ENCODE measurements at regions not wholly inside any gene's neighbourhood (a gene's known extent, or its start where the extent isn't known, plus 50 kb on each side); places are given as distances from the start of the nearest gene placed in this dataset.

- peaks cover 0 to 2% (median 0%) of the 10 kb centered on the region in 4 donors for H3K27me3 ChIP-seq (ENCODE audit: control insufficient read depth in 4 of 4, insufficient read depth in 4 of 4, low read length in 3 of 4)
- 74% methylated on average over 22 of the region's 22 CpGs for WGBS
- no peak for TF ChIP-seq NR2F2 (IDR thresholded peaks at IDR 0.05)
- no peak for TF ChIP-seq RXRA (IDR thresholded peaks at IDR 0.05)
- TF ChIP-seq YY1 (IDR thresholded peaks at IDR 0.05) = no peak
- no peak for TF ChIP-seq REST (IDR thresholded peaks at IDR 0.05)
- TF ChIP-seq MAX (IDR thresholded peaks at IDR 0.05) = no peak
- no peak for TF ChIP-seq EGR1 (IDR thresholded peaks at IDR 0.05; ENCODE audit: low read depth in 2 of 2)
- TF ChIP-seq FOXA2 (IDR thresholded peaks at IDR 0.05) = no peak
- no peak for TF ChIP-seq ATF3 (IDR thresholded peaks at IDR 0.05)
- TF ChIP-seq SP1 (IDR thresholded peaks at IDR 0.05) = no peak
- no peak for TF ChIP-seq HNF4G (IDR thresholded peaks at IDR 0.05)
- H3K4me3 ChIP-seq (ENCODE audit: low read depth in 1 of 3, low read length in 3 of 3) = no peak overlapping the region
- H3K9me3 ChIP-seq (ENCODE audit: control insufficient read depth in 4 of 4, low read length in 3 of 4) = no peaks in the 10 kb centered on the region
- no peaks in the 10 kb centered on the region for H3K36me3 ChIP-seq (ENCODE audit: control insufficient read depth in 4 of 4, insufficient read depth in 3 of 4, low read depth in 1 of 4, low read length in 3 of 4)
- peak; percentile 26 for DNase-seq (ENCODE audit: low spot score)
- no peaks in the 10 kb centered on the region for H3K4me1 ChIP-seq (ENCODE audit: control insufficient read depth in 4 of 4, insufficient read depth in 4 of 4, low read length in 3 of 4)
- no peak overlapping the region for H3K27ac ChIP-seq (ENCODE audit: low read depth in 1 of 2, low read length in 2 of 2)
- H3K9ac ChIP-seq (ENCODE audit: low read depth in 1 of 2, low read length in 2 of 2) = no peak overlapping the region
Observed at GRCh38 chr17:77596491-77597417, 361.7 kb upstream of the TNRC6C start.

- WGBS = 81% methylated on average over 19 of the region's 19 CpGs
- no peaks in the 10 kb centered on the region for H3K9me3 ChIP-seq (ENCODE audit: control insufficient read depth in 4 of 4, low read length in 3 of 4)
- H3K4me1 ChIP-seq (ENCODE audit: control insufficient read depth in 4 of 4, insufficient read depth in 4 of 4, low read length in 3 of 4) = no peaks in the 10 kb centered on the region
- peak; percentile 22 for DNase-seq (ENCODE audit: low spot score)
- peaks cover 0 to 2% (median 0%) of the 10 kb centered on the region in 4 donors for H3K27me3 ChIP-seq (ENCODE audit: control insufficient read depth in 4 of 4, insufficient read depth in 4 of 4, low read length in 3 of 4)
- TF ChIP-seq CTCF (IDR thresholded peaks at IDR 0.05; ENCODE audit: low read depth, low read length, missing input control) (no peak), REST (IDR thresholded peaks at IDR 0.05) (no peak), MAX (IDR thresholded peaks at IDR 0.05) (no peak), TAF1 (conservative IDR thresholded peaks at IDR 0.05) (no peak), YY1 (IDR thresholded peaks at IDR 0.05) (no peak), FOXA2 (IDR thresholded peaks at IDR 0.05) (no peak), JUND (IDR thresholded peaks at IDR 0.05) (no peak)
- no peak overlapping the region for H3K9ac ChIP-seq (ENCODE audit: low read depth in 1 of 2, low read length in 2 of 2)
- no peak overlapping the region for H3K4me3 ChIP-seq (ENCODE audit: low read depth in 1 of 3, low read length in 3 of 3)
- H3K36me3 ChIP-seq (ENCODE audit: control insufficient read depth in 4 of 4, insufficient read depth in 3 of 4, low read depth in 1 of 4, low read length in 3 of 4) = no peaks in the 10 kb centered on the region
- H3K27ac ChIP-seq (ENCODE audit: low read depth in 1 of 2, low read length in 2 of 2) = no peak overlapping the region
Observed at GRCh38 chr17:77597418-77598240, 360.9 kb upstream of the TNRC6C start.

Data from liver (tissue), 8 donors.